GM12801 (cell line): ENCODE measurements at regions not wholly inside any gene's neighbourhood (a gene's known extent, or its start where the extent isn't known, plus 50 kb on each side); places are given as distances from the start of the nearest gene placed in this dataset.

Experiments used
- CTCF ChIP-seq: IDR thresholded peaks from one replicate; pipeline ENCODE4 v1.5.1; 2011; ENCODE audit warnings: control low read depth; ENCODE audit not compliant: insufficient read length; ENCODE audit errors: extremely low read depth

DNA sequence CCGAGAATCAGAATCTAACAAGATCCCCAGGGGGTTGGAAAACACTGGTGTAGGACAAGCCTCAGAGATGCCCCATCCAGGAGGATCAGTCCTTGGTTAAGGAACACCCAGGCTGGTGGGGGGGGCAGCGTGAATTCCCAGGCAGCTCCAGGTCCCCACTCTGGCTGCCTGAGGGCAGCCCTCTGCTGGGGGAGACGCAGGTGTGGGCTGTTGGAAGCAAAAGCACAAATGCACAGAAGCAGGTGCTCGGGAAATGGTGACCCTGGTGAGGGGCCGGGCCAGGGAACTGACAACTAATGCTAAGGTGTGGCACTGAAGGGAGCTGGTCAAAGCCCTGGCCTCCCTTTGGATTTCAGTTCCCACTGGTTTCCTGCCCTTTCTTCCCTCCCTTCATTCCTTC, 140.8 kb upstream of the CDH5 start:
- no peak for TF ChIP-seq CTCF

DNA sequence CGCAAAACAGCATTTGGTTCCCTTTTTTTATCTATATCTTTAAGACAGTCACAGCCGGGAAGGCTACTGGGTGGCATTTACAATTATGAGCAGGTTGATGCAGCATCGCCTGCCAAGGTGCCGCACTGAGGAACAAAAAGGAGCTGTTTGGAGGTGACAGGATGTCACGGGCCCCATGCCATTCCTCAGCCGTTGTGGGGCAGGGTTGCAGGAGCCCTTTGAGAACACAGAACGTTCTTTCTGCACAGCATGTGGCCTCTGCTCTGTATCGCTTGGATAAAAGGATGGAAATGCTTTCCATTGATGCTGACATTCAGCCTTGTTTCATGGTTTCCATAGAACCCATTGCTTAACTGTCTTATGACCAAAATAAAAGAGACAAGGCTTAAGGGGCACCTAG, 141.9 kb upstream of the CDH5 start:
- TF ChIP-seq CTCF = no peak

GRCh38 chr16:66224186-66224585, 142.3 kb upstream of the CDH5 start:
- no peak for TF ChIP-seq CTCF

DNA sequence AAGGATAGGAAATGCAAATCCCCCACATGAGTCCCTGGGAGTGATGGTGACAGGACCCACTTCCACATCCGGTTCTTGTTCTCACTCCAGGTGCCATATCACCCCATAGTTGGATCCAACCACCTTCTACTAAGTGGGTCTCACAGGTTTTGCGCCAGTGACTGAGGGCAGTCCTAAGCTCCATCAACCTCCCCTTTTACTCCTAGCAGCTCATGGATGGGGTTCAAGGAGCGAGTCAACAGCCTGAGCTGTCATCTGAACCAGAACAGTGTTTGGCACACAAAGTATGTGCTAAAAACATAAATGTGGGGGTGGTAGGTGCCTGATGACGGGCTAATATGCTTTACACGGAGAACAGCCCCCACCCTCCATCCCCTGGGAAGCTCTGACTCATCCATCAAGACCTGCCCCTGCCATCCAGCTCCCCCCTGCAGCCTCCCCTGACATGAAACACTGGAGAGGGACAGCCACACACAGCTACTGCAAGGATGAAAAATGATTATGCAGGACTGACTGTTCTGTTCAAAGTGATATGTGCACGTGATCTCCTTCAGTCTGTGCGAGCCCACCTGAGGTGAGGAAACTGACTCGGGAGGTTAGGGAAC, 143.2 kb upstream of the CDH5 start:
- TF ChIP-seq CTCF = no peak

DNA sequence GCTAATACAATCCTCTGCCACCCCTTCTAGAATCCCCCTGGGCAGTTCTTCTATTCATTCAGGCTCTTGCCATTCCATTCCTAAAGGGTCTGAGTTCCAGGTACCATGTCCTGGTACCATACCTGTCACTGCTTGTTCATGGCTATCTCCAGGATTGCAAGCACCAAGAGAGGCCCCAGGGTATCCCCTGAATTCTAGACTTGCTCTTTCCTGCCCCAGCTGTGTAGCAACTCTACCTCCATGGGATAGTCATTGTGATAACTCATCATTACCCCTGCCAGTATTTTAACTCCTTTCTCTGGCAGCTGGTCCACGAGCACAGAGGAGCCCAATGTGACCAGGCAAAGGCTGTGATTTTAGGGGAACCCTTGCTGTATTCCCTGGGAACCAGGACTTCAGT, 143.7 kb upstream of the CDH5 start:
- TF ChIP-seq CTCF = no peak

GRCh38 chr16:66220702-66221101, 145.8 kb upstream of the CDH5 start:
- TF ChIP-seq CTCF = no peak

GRCh38 chr16:66219491-66219890, 147.0 kb upstream of the CDH5 start:
- TF ChIP-seq CTCF = no peak
